IMR-90 (cell line): ENCODE measurements at regions not wholly inside any gene's neighbourhood (a gene's known extent, or its start where the extent isn't known, plus 50 kb on each side); places are given as distances from the start of the nearest gene placed in this dataset.

Source experiments
- ATAC-seq: fragments of 200-7000 bp; cut with Tn5 transposase; 2 replicates; pipeline ENCODE4 v1.9.1; 2020; ENCODE audit warnings: low read depth, mild to moderate bottlenecking, moderate library complexity
- BruUV-seq: library from RNA; stranded (reverse); fragments of 400-500 nt; replicated peaks from 2 replicates; lab custom pipeline; 2021; lab: Mats Ljungman, UMichigan
- CTCF ChIA-PET: fragments of 300-600 bp; formaldehyde crosslinking; extraction: SDS; loops from one replicate; lab custom pipeline; 2021; ENCODE audit warnings: antibody characterized with exemption; lab: Yijun Ruan, JAX
- POLR2A ChIA-PET: fragments of 300-600 bp; sonication (Branson Sonifier 250); formaldehyde crosslinking; loops from one replicate; lab custom pipeline; 2022; ENCODE audit warnings: antibody characterized with exemption; ENCODE audit not compliant: unreplicated experiment; lab: Charles Lee
- DNase-seq: peaks from one replicate; pipeline ENCODE4 v3.0.0; 2013
- H2AFZ ChIP-seq: replicated peaks from 2 replicates; pipeline ENCODE3; 2013; ENCODE audit warnings: low read length, mild to moderate bottlenecking; ENCODE audit not compliant: poor library complexity
- H2AK5ac ChIP-seq: 2 replicates; pipeline ENCODE4 v1.6.1; 2013; ENCODE audit warnings: low read depth, low read length, inconsistent platforms
- H2AK9ac ChIP-seq: replicated peaks from 2 replicates; pipeline ENCODE3; 2013; ENCODE audit warnings: mild to moderate bottlenecking, low read depth, low read length, moderate library complexity; ENCODE audit not compliant: poor library complexity
- H2BK120ac ChIP-seq: 2 replicates; pipeline ENCODE4 v1.6.1; 2013; ENCODE audit warnings: low read depth, low read length, inconsistent platforms
- H2BK15ac ChIP-seq: 3 replicates; pipeline ENCODE4 v1.6.1; 2013; ENCODE audit warnings: low read depth, low read length, inconsistent platforms
- H2BK20ac ChIP-seq: 2 replicates; pipeline ENCODE4 v1.6.1; 2013; ENCODE audit warnings: low read depth, mild to moderate bottlenecking, inconsistent platforms, low read length, moderate library complexity
- H2BK5ac ChIP-seq: 2 replicates; pipeline ENCODE4 v1.6.1; 2013; ENCODE audit warnings: mild to moderate bottlenecking, low read depth, low read length, inconsistent platforms; ENCODE audit not compliant: poor library complexity, severe bottlenecking
- H3K14ac ChIP-seq: replicated peaks from 2 replicates; pipeline ENCODE4 v1.6.1; 2013; ENCODE audit warnings: low read depth, low read length, inconsistent platforms
- H3K18ac ChIP-seq: 2 replicates; pipeline ENCODE4 v1.6.1; 2013; ENCODE audit warnings: low read depth, low read length, control low read depth
- H3K23ac ChIP-seq: 2 replicates; pipeline ENCODE4 v1.6.1; 2013; ENCODE audit warnings: low read depth, low read length, inconsistent platforms
- H3K27ac ChIP-seq: 2 replicates; pipeline ENCODE4 v1.5.1; 2013; ENCODE audit warnings: mild to moderate bottlenecking, control low read depth, low read length; ENCODE audit not compliant: insufficient read depth
- H3K27me3 ChIP-seq: 2 replicates; pipeline ENCODE4 v1.6.1; 2013; ENCODE audit warnings: low read length; ENCODE audit not compliant: control insufficient read depth, insufficient read depth
- H3K36me3 ChIP-seq: 2 replicates; pipeline ENCODE4 v1.6.1; 2013; ENCODE audit warnings: low read length, mixed read lengths; ENCODE audit not compliant: control insufficient read depth, insufficient read depth
- H3K4ac ChIP-seq: 2 replicates; pipeline ENCODE4 v1.6.1; 2013; ENCODE audit warnings: low read depth, low read length, inconsistent platforms
- H3K4me1 ChIP-seq: 2 replicates; pipeline ENCODE4 v1.6.1; 2013; ENCODE audit warnings: low read length, mixed read lengths; ENCODE audit not compliant: control insufficient read depth, insufficient read depth
- H3K4me2 ChIP-seq: 2 replicates; pipeline ENCODE4 v1.6.1; 2013; ENCODE audit warnings: low read depth, mild to moderate bottlenecking, control low read depth, low read length, moderate library complexity
- H3K4me3 ChIP-seq: 2 replicates; pipeline ENCODE4 v1.5.1; 2013; ENCODE audit warnings: low read depth, mild to moderate bottlenecking, control low read depth, low read length, moderate library complexity; ENCODE audit not compliant: insufficient read depth
- H3K56ac ChIP-seq: 2 replicates; pipeline ENCODE4 v1.6.1; 2013; ENCODE audit warnings: low read length, inconsistent platforms; ENCODE audit not compliant: insufficient read depth; ENCODE audit errors: extremely low read depth
- H3K79me1 ChIP-seq, 2 experiments: 2 replicates each; pipeline ENCODE4 v1.6.1; 2013; ENCODE audit warnings: low read length in 2 of 2, inconsistent platforms in 1 of 2, low read depth in 1 of 2
- H3K9ac ChIP-seq: 2 replicates; pipeline ENCODE4 v1.6.1; 2013; ENCODE audit warnings: low read depth, low read length, control low read depth
- H3K9me1 ChIP-seq: 2 replicates; pipeline ENCODE4 v1.6.1; 2013; ENCODE audit warnings: low read length, inconsistent platforms; ENCODE audit not compliant: insufficient read depth
- H3K9me3 ChIP-seq: 2 replicates; pipeline ENCODE4 v1.6.1; 2013; ENCODE audit warnings: low read length; ENCODE audit not compliant: control insufficient read depth, insufficient read depth
- H4K20me1 ChIP-seq: 2 replicates; pipeline ENCODE4 v1.6.1; 2013; ENCODE audit warnings: low read length, inconsistent platforms; ENCODE audit not compliant: insufficient read depth
- H4K5ac ChIP-seq: 2 replicates; pipeline ENCODE4 v1.6.1; 2013; ENCODE audit warnings: mild to moderate bottlenecking, low read depth, low read length, control low read depth
- H4K8ac ChIP-seq, 2 experiments: 2 replicates each; pipeline ENCODE4 v1.6.1; 2013; ENCODE audit warnings: low read depth in 2 of 2, low read length in 2 of 2, control low read depth in 1 of 2, inconsistent platforms in 1 of 2
- H4K91ac ChIP-seq: 2 replicates; pipeline ENCODE4 v1.6.1; 2013; ENCODE audit warnings: low read depth, low read length, inconsistent platforms; ENCODE audit not compliant: insufficient read depth
- BHLHE40 ChIP-seq: fragments of 150-350 bp; IDR thresholded peaks from 2 replicates; pipeline ENCODE4 v1.6.1; 2016; ENCODE audit warnings: mild to moderate bottlenecking, low read depth, low read length
- CEBPB ChIP-seq: IDR thresholded peaks from 2 replicates; pipeline ENCODE4 v1.6.1; 2012; ENCODE audit warnings: low read depth, low read length, improper control_type of control experiment
- CHD1 ChIP-seq: IDR thresholded peaks from 2 replicates; pipeline ENCODE4 v1.6.1; 2012; ENCODE audit warnings: low read depth, low read length, improper control_type of control experiment
- FOS ChIP-seq: fragments of 150-350 bp; IDR thresholded peaks from 2 replicates; pipeline ENCODE4 v1.6.1; 2016; ENCODE audit warnings: low read depth, low read length
- MAFK ChIP-seq: IDR thresholded peaks from 2 replicates; pipeline ENCODE4 v1.6.1; 2012; ENCODE audit warnings: low read depth, low read length, improper control_type of control experiment
- MAZ ChIP-seq: IDR thresholded peaks from 2 replicates; pipeline ENCODE4 v1.6.1; 2012; ENCODE audit warnings: low read depth, mild to moderate bottlenecking, low read length, improper control_type of control experiment, moderate library complexity, borderline replicate concordance
- MXI1 ChIP-seq: IDR thresholded peaks from 2 replicates; pipeline ENCODE4 v1.6.1; 2012; ENCODE audit warnings: low read depth, mild to moderate bottlenecking, low read length, moderate library complexity, borderline replicate concordance
- NFE2L2 ChIP-seq: fragments of 150-350 bp; IDR thresholded peaks from 2 replicates; pipeline ENCODE4 v1.6.1; 2016; ENCODE audit warnings: low read depth, mild to moderate bottlenecking, low read length
- RAD21 ChIP-seq: IDR thresholded peaks from 2 replicates; pipeline ENCODE4 v1.6.1; 2012; ENCODE audit warnings: low read length, improper control_type of control experiment
- SMC3 ChIP-seq: fragments of 150-350 bp; IDR thresholded peaks from 2 replicates; pipeline ENCODE4 v1.6.1; 2016; ENCODE audit warnings: low read depth, mild to moderate bottlenecking, antibody characterized with exemption, low read length, moderate library complexity
- WGBS, 2 experiments: methylation state at CpG; one replicate each; pipeline versions ENCODE4 v1.1.5 to v1.1.7; 2013; ENCODE audit warnings: missing lambda C conversion rate in 2 of 2; ENCODE audit not compliant: insufficient read length in 1 of 2; ENCODE audit errors: extremely low coverage in 2 of 2; 5-methylcytosine and 5-hydroxymethylcytosine counted together
- dilution Hi-C: fragments of 300-500 bp; cut with HindIII; formaldehyde crosslinking; loops from one replicate; pipeline ENCODE4 v1.14.3; 2018; ENCODE audit warnings: low sequenced_read_pairs; ENCODE audit not compliant: unreplicated experiment
- in situ Hi-C: fragments of 300-500 bp; cut with MboI; formaldehyde crosslinking; loops from 3 replicates; pipeline ENCODE4 v1.14.3; 2019; ENCODE audit warnings: low sequenced_read_pairs, inconsistent platforms, mixed read lengths
- intact Hi-C: fragments of 100-400 bp; cut with micrococcal nuclease; formaldehyde crosslinking; loops from 2 replicates; pipeline ENCODE4 v1.10.0; 2022
- TF ChIP-seq, protein P1 (sequence below): fragments of 150-350 bp; IDR thresholded peaks from 2 replicates; pipeline ENCODE4 v1.6.1; 2016; ENCODE audit warnings: low read depth, mild to moderate bottlenecking, low read length, moderate library complexity, borderline replicate concordance
- TF ChIP-seq, protein P2 (sequence below): conservative IDR thresholded peaks from 2 replicates; pipeline ENCODE4 v1.5.1; 2012; ENCODE audit warnings: mild to moderate bottlenecking, low read depth, low read length, improper control_type of control experiment

DNA sequence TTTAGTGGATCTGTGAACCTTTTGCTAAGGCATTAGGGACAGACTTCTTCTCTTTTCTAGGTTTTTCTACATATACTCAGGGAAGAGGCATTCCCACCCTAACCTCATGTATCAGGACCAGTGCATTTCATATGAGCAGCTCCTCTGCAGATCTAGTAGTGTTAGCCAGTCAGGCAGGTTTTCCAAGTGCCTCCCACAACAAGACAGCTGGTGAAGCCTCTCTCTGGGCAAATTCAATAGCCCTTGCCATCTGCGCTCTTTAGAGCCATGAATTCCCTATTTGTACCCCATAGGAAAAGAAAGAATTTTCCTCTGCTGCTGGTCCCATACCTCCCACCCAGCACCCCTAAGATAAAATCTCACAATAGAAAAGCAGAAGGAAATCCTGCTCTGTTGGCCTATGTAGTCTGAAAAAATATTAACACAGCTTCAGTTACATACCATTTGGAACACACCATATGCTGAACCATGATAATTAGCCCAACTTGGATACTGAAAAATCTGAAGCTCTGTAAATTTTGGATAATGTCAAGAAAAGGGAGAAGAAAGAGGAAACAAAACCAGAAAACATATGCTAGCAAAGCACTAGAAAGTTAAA, 1354.6 kb upstream of the NRXN1 start:
- dilution Hi-C loops = no loop called here
- H3K27me3 ChIP-seq = no peaks in the 10 kb centered on the region
- no peak overlapping the region for H2BK15ac ChIP-seq
- no peaks in the 10 kb centered on the region for H3K79me1 ChIP-seq
- no peak overlapping the region for H3K18ac ChIP-seq
- no peak overlapping the region for H3K14ac ChIP-seq
- no peak overlapping the region for H2AK9ac ChIP-seq
- in situ Hi-C loops = no loop called here
- ChIA-PET CTCF (no interaction called here), POLR2A (no interaction called here)
- no peak overlapping the region for H3K9ac ChIP-seq
- H2BK5ac ChIP-seq = no peak overlapping the region
- no peak overlapping the region for H3K4me2 ChIP-seq
- no peak overlapping the region for H2BK20ac ChIP-seq
- intact Hi-C loops = no loop called here
- H3K4me1 ChIP-seq = peaks cover 1% of the 10 kb centered on the region; the same call in 1 of the 2 replicates
- H4K8ac ChIP-seq = no peak overlapping the region
- no peak overlapping the region for H4K5ac ChIP-seq
- no peaks in the 10 kb centered on the region for H4K20me1 ChIP-seq
- H3K27ac ChIP-seq = no peak overlapping the region
- no peak overlapping the region for H2AFZ ChIP-seq
- H3K4ac ChIP-seq = no peak overlapping the region; the same call in 1 of the 2 replicates
- H3K4me3 ChIP-seq = no peak overlapping the region
- H3K23ac ChIP-seq = no peak overlapping the region
- H4K91ac ChIP-seq = no peak overlapping the region
- no peaks in the 10 kb centered on the region for H3K9me3 ChIP-seq
- ATAC-seq (no peak), DNase-seq (no peak)
- TF ChIP-seq, protein P1, sequence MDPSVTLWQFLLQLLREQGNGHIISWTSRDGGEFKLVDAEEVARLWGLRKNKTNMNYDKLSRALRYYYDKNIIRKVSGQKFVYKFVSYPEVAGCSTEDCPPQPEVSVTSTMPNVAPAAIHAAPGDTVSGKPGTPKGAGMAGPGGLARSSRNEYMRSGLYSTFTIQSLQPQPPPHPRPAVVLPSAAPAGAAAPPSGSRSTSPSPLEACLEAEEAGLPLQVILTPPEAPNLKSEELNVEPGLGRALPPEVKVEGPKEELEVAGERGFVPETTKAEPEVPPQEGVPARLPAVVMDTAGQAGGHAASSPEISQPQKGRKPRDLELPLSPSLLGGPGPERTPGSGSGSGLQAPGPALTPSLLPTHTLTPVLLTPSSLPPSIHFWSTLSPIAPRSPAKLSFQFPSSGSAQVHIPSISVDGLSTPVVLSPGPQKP = no peak
- TF ChIP-seq FOS = no peak
- TF ChIP-seq, protein P2, sequence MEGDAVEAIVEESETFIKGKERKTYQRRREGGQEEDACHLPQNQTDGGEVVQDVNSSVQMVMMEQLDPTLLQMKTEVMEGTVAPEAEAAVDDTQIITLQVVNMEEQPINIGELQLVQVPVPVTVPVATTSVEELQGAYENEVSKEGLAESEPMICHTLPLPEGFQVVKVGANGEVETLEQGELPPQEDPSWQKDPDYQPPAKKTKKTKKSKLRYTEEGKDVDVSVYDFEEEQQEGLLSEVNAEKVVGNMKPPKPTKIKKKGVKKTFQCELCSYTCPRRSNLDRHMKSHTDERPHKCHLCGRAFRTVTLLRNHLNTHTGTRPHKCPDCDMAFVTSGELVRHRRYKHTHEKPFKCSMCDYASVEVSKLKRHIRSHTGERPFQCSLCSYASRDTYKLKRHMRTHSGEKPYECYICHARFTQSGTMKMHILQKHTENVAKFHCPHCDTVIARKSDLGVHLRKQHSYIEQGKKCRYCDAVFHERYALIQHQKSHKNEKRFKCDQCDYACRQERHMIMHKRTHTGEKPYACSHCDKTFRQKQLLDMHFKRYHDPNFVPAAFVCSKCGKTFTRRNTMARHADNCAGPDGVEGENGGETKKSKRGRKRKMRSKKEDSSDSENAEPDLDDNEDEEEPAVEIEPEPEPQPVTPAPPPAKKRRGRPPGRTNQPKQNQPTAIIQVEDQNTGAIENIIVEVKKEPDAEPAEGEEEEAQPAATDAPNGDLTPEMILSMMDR = no peak
- TF ChIP-seq SMC3 = no peak
- no peak for TF ChIP-seq MXI1
- no peak for TF ChIP-seq CHD1
- no peak for TF ChIP-seq CEBPB
- no peak for TF ChIP-seq RAD21
- no peak for TF ChIP-seq BHLHE40
- TF ChIP-seq MAZ = no peak
- TF ChIP-seq NFE2L2 = no peak
- no peak for TF ChIP-seq MAFK
- H3K36me3 ChIP-seq = no peaks in the 10 kb centered on the region
- no TSS peak for BruUV-seq
- WGBS, 2 experiments = no CpG with 5 or more reads among the region's 1 CpG
- no peaks in the 10 kb centered on the region for H3K9me1 ChIP-seq
- H2AK5ac ChIP-seq = no peak overlapping the region
- no peak overlapping the region for H2BK120ac ChIP-seq
- no peak overlapping the region for H3K56ac ChIP-seq
